GM13976 (cell line): ENCODE measurements at regions not wholly inside any gene's neighbourhood (a gene's known extent, or its start where the extent isn't known, plus 50 kb on each side); places are given as distances from the start of the nearest gene placed in this dataset.

Experiments used
- DNase-seq: peaks from one replicate; pipeline ENCODE4 v3.0.0; 2012; ENCODE audit warnings: low spot score
- in situ Hi-C: fragments of 300-500 bp; cut with MboI; formaldehyde crosslinking; loops from one replicate; pipeline ENCODE4 v1.12.0; 2022; ENCODE audit warnings: low sequenced_read_pairs, mixed read lengths, inconsistent platforms; ENCODE audit not compliant: unreplicated experiment
- TF ChIP-seq, protein P1 (sequence below): IDR thresholded peaks from 2 replicates; pipeline ENCODE4 v1.5.1; 2012; ENCODE audit warnings: borderline replicate concordance, mild to moderate bottlenecking; ENCODE audit not compliant: insufficient read depth; ENCODE audit errors: extremely low read depth, missing control alignments, control extremely low read depth

DNA sequence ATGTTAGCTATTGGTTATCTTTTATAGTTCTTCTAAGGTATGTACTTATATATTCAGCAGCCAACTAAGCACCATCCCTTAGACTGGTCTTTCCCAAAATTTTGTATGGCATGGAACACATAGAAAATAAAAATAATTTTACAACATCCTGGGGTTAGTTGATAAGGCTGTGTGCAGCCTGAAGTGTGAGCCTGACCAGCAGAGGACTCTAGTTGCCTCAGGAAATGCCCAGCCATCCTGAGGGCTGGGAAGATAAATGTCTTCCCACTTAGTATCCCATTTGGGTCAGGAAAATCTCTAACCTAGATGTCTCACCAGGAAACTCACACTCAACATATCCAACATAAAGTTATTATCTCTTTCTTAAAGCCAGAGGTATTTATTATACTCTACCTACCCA, 251.4 kb upstream of the POF1B start:
- TF ChIP-seq, protein P1, sequence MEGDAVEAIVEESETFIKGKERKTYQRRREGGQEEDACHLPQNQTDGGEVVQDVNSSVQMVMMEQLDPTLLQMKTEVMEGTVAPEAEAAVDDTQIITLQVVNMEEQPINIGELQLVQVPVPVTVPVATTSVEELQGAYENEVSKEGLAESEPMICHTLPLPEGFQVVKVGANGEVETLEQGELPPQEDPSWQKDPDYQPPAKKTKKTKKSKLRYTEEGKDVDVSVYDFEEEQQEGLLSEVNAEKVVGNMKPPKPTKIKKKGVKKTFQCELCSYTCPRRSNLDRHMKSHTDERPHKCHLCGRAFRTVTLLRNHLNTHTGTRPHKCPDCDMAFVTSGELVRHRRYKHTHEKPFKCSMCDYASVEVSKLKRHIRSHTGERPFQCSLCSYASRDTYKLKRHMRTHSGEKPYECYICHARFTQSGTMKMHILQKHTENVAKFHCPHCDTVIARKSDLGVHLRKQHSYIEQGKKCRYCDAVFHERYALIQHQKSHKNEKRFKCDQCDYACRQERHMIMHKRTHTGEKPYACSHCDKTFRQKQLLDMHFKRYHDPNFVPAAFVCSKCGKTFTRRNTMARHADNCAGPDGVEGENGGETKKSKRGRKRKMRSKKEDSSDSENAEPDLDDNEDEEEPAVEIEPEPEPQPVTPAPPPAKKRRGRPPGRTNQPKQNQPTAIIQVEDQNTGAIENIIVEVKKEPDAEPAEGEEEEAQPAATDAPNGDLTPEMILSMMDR: no peak
- DNase-seq: no peak
- in situ Hi-C loops: no loop called here

- in situ Hi-C loops: no loop called here
- no peak for DNase-seq
- TF ChIP-seq, protein P1: peak; percentile 27
Measured at GRCh38 chrX:85627363-85627762, 247.9 kb upstream of the POF1B start.

- no peak for DNase-seq
- TF ChIP-seq, protein P1: no peak
- in situ Hi-C loops: loop anchor here (25.0 kb wide), 1 partner anchor 465 kb away; no protein-coding TSS in a partner anchor
Measured at GRCh38 chrX:85622635-85623034, 243.2 kb upstream of the POF1B start.

DNA sequence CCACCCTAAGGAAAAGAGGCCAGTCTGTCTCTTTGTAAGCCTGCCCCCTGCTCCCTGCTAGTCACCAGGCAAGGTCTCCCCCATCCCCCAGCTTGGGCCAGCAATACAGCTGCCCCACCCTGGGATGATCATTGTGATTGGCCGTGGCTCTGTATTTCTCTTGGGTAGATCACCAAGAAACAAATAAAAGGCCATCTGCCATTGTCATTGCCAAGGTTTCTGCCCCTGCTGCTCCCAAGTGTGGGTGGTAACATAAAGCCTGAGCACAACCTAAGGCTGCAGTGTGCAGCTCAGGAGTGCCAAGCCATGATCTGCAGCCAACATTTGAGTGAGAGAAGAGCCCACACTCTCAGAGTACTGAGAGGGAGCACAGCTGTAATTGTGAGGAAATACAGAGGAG, 241.0 kb upstream of the POF1B start:
- TF ChIP-seq, protein P1: no peak
- in situ Hi-C loops: loop anchor here (25.0 kb wide), 1 partner anchor 467 kb away; no protein-coding TSS in a partner anchor
- DNase-seq: no peak

DNA sequence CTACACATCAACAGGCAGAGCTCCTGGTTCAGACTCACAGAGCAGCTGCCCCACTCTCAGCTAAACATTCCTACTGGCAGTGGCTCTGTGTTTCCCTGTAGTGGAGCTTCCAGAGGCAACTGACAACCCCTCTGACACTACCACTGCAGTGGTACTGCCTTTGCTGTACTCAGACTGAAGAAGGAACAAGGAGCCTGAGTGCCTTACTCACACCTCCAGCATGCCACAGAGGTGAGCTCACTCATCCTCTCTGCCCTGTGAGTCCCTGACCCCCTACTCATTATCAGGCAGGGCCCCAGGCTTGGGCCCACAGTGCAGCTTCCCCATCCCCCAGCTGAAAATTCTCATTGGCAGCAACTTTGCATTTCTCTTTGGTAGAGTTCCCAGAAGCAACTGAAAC, 240.5 kb upstream of the POF1B start:
- TF ChIP-seq, protein P1: no peak
- no peak for DNase-seq
- in situ Hi-C loops: loop anchor here (25.0 kb wide), 1 partner anchor 467 kb away; no protein-coding TSS in a partner anchor

- TF ChIP-seq, protein P1: peak; percentile 26
- in situ Hi-C loops: loop anchor here (25.0 kb wide), 1 partner anchor 475 kb away; no protein-coding TSS in a partner anchor
- peak; percentile 7 for DNase-seq
Measured at GRCh38 chrX:85611926-85612325, 232.5 kb upstream of the POF1B start.
